Testis (tissue), 2 donors: ENCODE measurements at regions not wholly inside any gene's neighbourhood (a gene's known extent, or its start where the extent isn't known, plus 50 kb on each side); places are given as distances from the start of the nearest gene placed in this dataset.

Experiments used
- DNase-seq: peaks from one replicate; pipeline ENCODE4 v3.0.0-alpha.2; 2019
- H3K27ac ChIP-seq, 2 donors: fragments of 200-600 bp; sonication (generic); one replicate each; pipeline ENCODE4 v1.5.1; 2019
- H3K27me3 ChIP-seq: fragments of 200-600 bp; sonication (generic); one replicate; pipeline ENCODE4 v1.5.1; 2019
- H3K36me3 ChIP-seq: fragments of 200-600 bp; sonication (generic); one replicate; pipeline ENCODE4 v1.5.1; 2017; ENCODE audit warnings: low read depth; ENCODE audit errors: missing control alignments
- H3K4me1 ChIP-seq: fragments of 200-600 bp; sonication (generic); one replicate; pipeline ENCODE4 v1.5.1; 2019
- H3K4me3 ChIP-seq, 2 donors: fragments of 200-600 bp; sonication (generic); one replicate each; pipeline ENCODE4 v1.5.1; 2017 to 2019
- H3K9me3 ChIP-seq: fragments of 200-600 bp; sonication (generic); one replicate; pipeline ENCODE4 v1.5.1; 2017
- POLR2A ChIP-seq: fragments of 450-650 bp; IDR thresholded peaks from one replicate; pipeline ENCODE4 v1.6.1; 2017; ENCODE audit warnings: antibody characterized with exemption, mild to moderate bottlenecking, moderate library complexity
- WGBS, 2 donors: methylation state at CpG; one replicate each; pipeline ENCODE4 v1.1.5; 2018; 5-methylcytosine and 5-hydroxymethylcytosine counted together
- intact Hi-C: fragments of 100-400 bp; cut with DNase I; formaldehyde crosslinking; loops from one replicate; pipeline ENCODE4 v1.15.1; 2023; ENCODE audit warnings: low total_unique reads
- TF ChIP-seq, protein P1 (sequence below), 3 experiments: fragments of 450-650 bp in 2 of 3; fragments of 200-600 bp in 1 of 3; sonication (generic) in 1 of 3; IDR thresholded peaks; one replicate each; pipeline ENCODE4 v1.5.1; 2016 to 2019; ENCODE audit warnings: antibody characterized with exemption in 3 of 3, mild to moderate bottlenecking in 2 of 3, moderate library complexity in 1 of 3

GRCh38 chr4:56238251-56238650 lies 149.0 kb downstream of the AASDH start:
- intact Hi-C loops = no loop called here

DNA sequence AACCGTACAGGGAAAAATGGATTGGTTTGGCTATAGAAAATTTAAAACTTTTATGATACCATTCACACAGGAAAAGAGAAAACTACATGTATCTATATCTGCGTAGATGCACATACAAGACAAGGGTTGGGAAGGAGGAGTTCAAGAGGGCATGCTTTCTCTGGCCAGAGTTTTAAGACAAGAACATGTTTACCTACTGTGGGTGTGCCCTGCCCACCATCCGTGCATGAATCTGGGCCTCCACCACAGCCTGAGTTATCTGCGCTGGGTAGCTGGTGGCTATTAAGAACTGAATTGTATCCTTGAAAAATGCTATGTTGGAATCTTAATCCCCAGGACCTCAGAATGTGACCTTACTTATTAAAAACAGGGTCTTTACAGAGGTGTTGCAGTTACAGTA lies 151.6 kb downstream of the AASDH start:
- intact Hi-C loops = no loop called here
- Histone ChIP-seq H3K27me3 (no peaks in the 10 kb centered on the region), H3K27ac (no peak overlapping the region), H3K36me3 (no peaks in the 10 kb centered on the region), H3K4me1 (no peaks in the 10 kb centered on the region), H3K9me3 (no peaks in the 10 kb centered on the region), H3K4me3 (no peak overlapping the region)
- 68 to 82% methylated on average over 4 of the region's 4 CpGs for WGBS, 2 donors
- TF ChIP-seq, protein P1, sequence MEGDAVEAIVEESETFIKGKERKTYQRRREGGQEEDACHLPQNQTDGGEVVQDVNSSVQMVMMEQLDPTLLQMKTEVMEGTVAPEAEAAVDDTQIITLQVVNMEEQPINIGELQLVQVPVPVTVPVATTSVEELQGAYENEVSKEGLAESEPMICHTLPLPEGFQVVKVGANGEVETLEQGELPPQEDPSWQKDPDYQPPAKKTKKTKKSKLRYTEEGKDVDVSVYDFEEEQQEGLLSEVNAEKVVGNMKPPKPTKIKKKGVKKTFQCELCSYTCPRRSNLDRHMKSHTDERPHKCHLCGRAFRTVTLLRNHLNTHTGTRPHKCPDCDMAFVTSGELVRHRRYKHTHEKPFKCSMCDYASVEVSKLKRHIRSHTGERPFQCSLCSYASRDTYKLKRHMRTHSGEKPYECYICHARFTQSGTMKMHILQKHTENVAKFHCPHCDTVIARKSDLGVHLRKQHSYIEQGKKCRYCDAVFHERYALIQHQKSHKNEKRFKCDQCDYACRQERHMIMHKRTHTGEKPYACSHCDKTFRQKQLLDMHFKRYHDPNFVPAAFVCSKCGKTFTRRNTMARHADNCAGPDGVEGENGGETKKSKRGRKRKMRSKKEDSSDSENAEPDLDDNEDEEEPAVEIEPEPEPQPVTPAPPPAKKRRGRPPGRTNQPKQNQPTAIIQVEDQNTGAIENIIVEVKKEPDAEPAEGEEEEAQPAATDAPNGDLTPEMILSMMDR (IDR thresholded peaks at IDR 0.05) = no peak
- TF ChIP-seq POLR2A = no peak
- DNase-seq = no peak

More at GRCh38 chr4:56238251-56238650, 149.0 kb downstream of the AASDH start:
- no peak overlapping the region for H3K4me3 ChIP-seq
- no peaks in the 10 kb centered on the region for H3K4me1 ChIP-seq
- no peaks in the 10 kb centered on the region for H3K27me3 ChIP-seq
- no peaks in the 10 kb centered on the region for H3K9me3 ChIP-seq
- TF ChIP-seq, protein P1 (IDR thresholded peaks at IDR 0.05) = no peak
- no peak for TF ChIP-seq POLR2A
- no peak overlapping the region for H3K27ac ChIP-seq
- no peak for DNase-seq
- H3K36me3 ChIP-seq = no peaks in the 10 kb centered on the region
- 94 to 95% methylated on average over 3 of the region's 3 CpGs for WGBS, 2 donors

- 68 to 78% methylated on average over 3 of the region's 3 CpGs for WGBS, 2 donors
- Histone ChIP-seq H3K9me3 (no peaks in the 10 kb centered on the region), H3K36me3 (no peaks in the 10 kb centered on the region), H3K4me3 (no peak overlapping the region), H3K27me3 (no peaks in the 10 kb centered on the region), H3K27ac (no peak overlapping the region), H3K4me1 (no peaks in the 10 kb centered on the region)
- intact Hi-C loops = no loop called here
- TF ChIP-seq, protein P1 (IDR thresholded peaks at IDR 0.05) = no peak
- no peak for TF ChIP-seq POLR2A
- DNase-seq = no peak
Measured at GRCh38 chr4:56235011-56235410, 152.3 kb downstream of the AASDH start.

GRCh38 chr4:56234098-56234497 lies 153.2 kb downstream of the AASDH start:
- no peaks in the 10 kb centered on the region for H3K9me3 ChIP-seq
- no peaks in the 10 kb centered on the region for H3K4me1 ChIP-seq
- 70 to 90% methylated on average over 1 of the region's 1 CpG for WGBS, 2 donors
- no peak overlapping the region for H3K27ac ChIP-seq
- intact Hi-C loops = no loop called here
- no peak for DNase-seq
- TF ChIP-seq, protein P1 (IDR thresholded peaks at IDR 0.05) = no peak
- TF ChIP-seq POLR2A = no peak
- H3K4me3 ChIP-seq = no peak overlapping the region
- H3K27me3 ChIP-seq = no peaks in the 10 kb centered on the region
- no peaks in the 10 kb centered on the region for H3K36me3 ChIP-seq

GRCh38 chr4:56231410-56231809 lies 155.9 kb downstream of the AASDH start:
- intact Hi-C loops = no loop called here
- Histone ChIP-seq H3K27me3 (no peaks in the 10 kb centered on the region), H3K4me1 (no peaks in the 10 kb centered on the region), H3K27ac (no peak overlapping the region), H3K36me3 (no peaks in the 10 kb centered on the region), H3K4me3 (no peak overlapping the region), H3K9me3 (no peaks in the 10 kb centered on the region)
- no peak for TF ChIP-seq POLR2A
- TF ChIP-seq, protein P1 (IDR thresholded peaks at IDR 0.05) = no peak
- 69 to 76% methylated on average over 3 of the region's 3 CpGs for WGBS, 2 donors
- no peak for DNase-seq
